SK-N-SH (cell line): ENCODE measurements at regions not wholly inside any gene's neighbourhood (a gene's known extent, or its start where the extent isn't known, plus 50 kb on each side); places are given as distances from the start of the nearest gene placed in this dataset.

ENCODE experiments used
- CTCF ChIA-PET: fragments of 300-600, 350-600 bp; formaldehyde crosslinking; extraction: SDS; loops from one replicate; lab custom pipeline; 2021; lab: Yijun Ruan, JAX
- POLR2A ChIA-PET: fragments of 350-600 bp; sonication (Branson Sonifier 250); formaldehyde crosslinking; extraction: SDS; loops from one replicate; lab custom pipeline; 2020; ENCODE audit warnings: antibody characterized with exemption, inconsistent platforms; lab: Yijun Ruan, JAX
- DNase-seq: peaks from one replicate; pipeline ENCODE4 v3.0.0; 2012
- H2AFZ ChIP-seq: fragments of 200-600 bp; sonication (generic); 2 replicates; pipeline ENCODE4 v1.8.1; 2016; ENCODE audit warnings: antibody characterized with exemption, mild to moderate bottlenecking, low read depth
- H3F3A ChIP-seq: fragments of 200-600 bp; sonication (generic); replicated peaks from 2 replicates; pipeline ENCODE3; 2016; ENCODE audit warnings: antibody characterized with exemption, mild to moderate bottlenecking; ENCODE audit not compliant: insufficient read depth
- H3K27ac ChIP-seq, 2 experiments: fragments of 200-500 bp in 1 of 2; fragments of 200-600 bp in 1 of 2; sonication (Bioruptor generic) in 1 of 2; sonication (generic), shearing (Covaris generic) in 1 of 2; 2 replicates each; pipeline versions ENCODE4 v1.5.1 to v1.6.1; 2014 to 2016; ENCODE audit warnings: low read depth in 2 of 2, inconsistent platforms in 1 of 2, low read length in 1 of 2, mild to moderate bottlenecking in 1 of 2, mixed read lengths in 1 of 2
- H3K27me3 ChIP-seq: fragments of 200-600 bp; sonication (generic), shearing (Covaris generic); 2 replicates; pipeline ENCODE4 v1.6.1; 2016; ENCODE audit warnings: mixed run types; ENCODE audit not compliant: insufficient read depth
- H3K36me3 ChIP-seq, 2 experiments: fragments of 200-500 bp in 1 of 2; fragments of 200-600 bp in 1 of 2; sonication (Bioruptor generic) in 1 of 2; sonication (generic) in 1 of 2; replicated peaks in 1 of 2; 2 replicates each; pipeline versions ENCODE3 to v1.5.1; 2014 to 2016; ENCODE audit warnings: low read length in 1 of 2, mild to moderate bottlenecking in 1 of 2; ENCODE audit not compliant: insufficient read depth in 2 of 2, control insufficient read depth in 1 of 2
- H3K4me1 ChIP-seq, 2 experiments: fragments of 200-500 bp in 1 of 2; fragments of 200-600 bp in 1 of 2; sonication (Bioruptor generic) in 1 of 2; sonication (generic), shearing (Covaris generic) in 1 of 2; 2 replicates each; pipeline versions ENCODE4 v1.5.1 to v1.6.1; 2014 to 2016; ENCODE audit warnings: low read depth in 1 of 2, low read length in 1 of 2, mixed run types in 1 of 2; ENCODE audit not compliant: insufficient read depth in 2 of 2, control insufficient read depth in 1 of 2
- H3K4me2 ChIP-seq: fragments of 200-600 bp; sonication (generic), shearing (Covaris generic); 2 replicates; pipeline ENCODE4 v1.6.1; 2017; ENCODE audit warnings: mixed run types
- H3K4me3 ChIP-seq, 2 experiments: fragments of 200-500 bp in 1 of 2; fragments of 200-600 bp in 1 of 2; sonication (Bioruptor generic) in 1 of 2; sonication (generic), shearing (Covaris generic) in 1 of 2; 2 replicates each; pipeline versions ENCODE4 v1.5.1 to v1.8.1; 2014 to 2016; ENCODE audit warnings: low read depth in 2 of 2, inconsistent platforms in 1 of 2, low read length in 1 of 2, mild to moderate bottlenecking in 1 of 2, mixed read lengths in 1 of 2, moderate library complexity in 1 of 2
- H3K79me2 ChIP-seq: fragments of 200-600 bp; sonication (generic); 2 replicates; pipeline ENCODE4 v1.8.1; 2017; ENCODE audit warnings: mild to moderate bottlenecking; ENCODE audit not compliant: insufficient read depth
- H3K9ac ChIP-seq: fragments of 200-600 bp; sonication (generic); 2 replicates; pipeline ENCODE4 v1.6.1; 2017; ENCODE audit warnings: mixed run types
- H3K9me2 ChIP-seq: fragments of 200-600 bp; sonication (generic); 2 replicates; pipeline ENCODE4 v1.6.1; 2017; ENCODE audit warnings: mixed run types
- H3K9me3 ChIP-seq: fragments of 200-600 bp; sonication (generic); 2 replicates; pipeline ENCODE4 v1.6.1; 2017; ENCODE audit warnings: mixed run types, mild to moderate bottlenecking, moderate library complexity
- H4K20me1 ChIP-seq: fragments of 200-600 bp; sonication (generic); 2 replicates; pipeline ENCODE4 v1.6.1; 2017; ENCODE audit warnings: mild to moderate bottlenecking, mixed run types; ENCODE audit not compliant: insufficient read depth
- CHD2 ChIP-seq: fragments of 150-350 bp; IDR thresholded peaks from 2 replicates; pipeline ENCODE4 v1.6.1; 2018; ENCODE audit warnings: low read length; ENCODE audit not compliant: partially characterized antibody
- ELF1 ChIP-seq: IDR thresholded peaks from 2 replicates; pipeline ENCODE4 v1.4.0; 2012
- EP300 ChIP-seq, 2 experiments: IDR thresholded peaks; 2 replicates each; pipeline versions ENCODE4 v1.4.0 to v1.6.1; 2012; ENCODE audit warnings: borderline replicate concordance in 1 of 2, low read depth in 1 of 2, low read length in 1 of 2
- EZH2phosphoT487 ChIP-seq: fragments of 200-600 bp; sonication (generic); IDR thresholded peaks from 2 replicates; pipeline ENCODE4 v1.6.1; 2017; ENCODE audit warnings: low read depth, mixed run types, mild to moderate bottlenecking, antibody characterized with exemption, moderate library complexity, borderline replicate concordance
- FOSL2 ChIP-seq: IDR thresholded peaks from 2 replicates; pipeline ENCODE4 v1.4.0; 2012; ENCODE audit warnings: low read depth, mild to moderate bottlenecking, moderate library complexity, borderline replicate concordance
- FOXJ3 ChIP-seq: sonication (generic); formaldehyde crosslinking; IDR thresholded peaks from 2 replicates; pipeline ENCODE4 v1.5.1; 2020; ENCODE audit warnings: mild to moderate bottlenecking, missing genetic modification reagents
- FOXM1 ChIP-seq: IDR thresholded peaks from 2 replicates; pipeline ENCODE4 v1.4.0; 2012; ENCODE audit warnings: low read depth, mild to moderate bottlenecking
- GABPA ChIP-seq: IDR thresholded peaks from 2 replicates; pipeline ENCODE4 v1.4.0; 2012; ENCODE audit warnings: low read depth, mild to moderate bottlenecking
- IRF3 ChIP-seq: fragments of 150-350 bp; IDR thresholded peaks from 2 replicates; pipeline ENCODE4 v1.6.1; 2016; ENCODE audit warnings: mild to moderate bottlenecking, low read depth, low read length
- MEF2A ChIP-seq: IDR thresholded peaks from 2 replicates; pipeline ENCODE4 v1.4.0; 2012; ENCODE audit warnings: low read depth, borderline replicate concordance
- NRF1 ChIP-seq: IDR thresholded peaks from 2 replicates; pipeline ENCODE4 v1.6.1; 2012; ENCODE audit warnings: low read depth, mild to moderate bottlenecking, low read length
- POLR2AphosphoS5 ChIP-seq: IDR thresholded peaks from 2 replicates; pipeline ENCODE4 v1.6.1; 2012; ENCODE audit warnings: low read depth, low read length
- RFX5 ChIP-seq: IDR thresholded peaks from 2 replicates; pipeline ENCODE4 v1.6.1; 2012; ENCODE audit warnings: mild to moderate bottlenecking, improper control_type of control experiment, low read length
- SIN3A ChIP-seq: IDR thresholded peaks from 2 replicates; pipeline ENCODE4 v1.6.1; 2012; ENCODE audit warnings: low read depth, mild to moderate bottlenecking, low read length, moderate library complexity, borderline replicate concordance
- SMC3 ChIP-seq: IDR thresholded peaks from 2 replicates; pipeline ENCODE4 v1.6.1; 2012; ENCODE audit warnings: low read depth, low read length, improper control_type of control experiment
- TAF1 ChIP-seq: IDR thresholded peaks from 2 replicates; pipeline ENCODE4 v1.6.1; 2012; ENCODE audit warnings: low read depth, mild to moderate bottlenecking, low read length, moderate library complexity, borderline replicate concordance
- TCF12 ChIP-seq: IDR thresholded peaks from 2 replicates; pipeline ENCODE4 v1.4.0; 2012
- TEAD4 ChIP-seq: IDR thresholded peaks from 2 replicates; pipeline ENCODE4 v1.4.0; 2012; ENCODE audit warnings: mild to moderate bottlenecking, borderline replicate concordance; ENCODE audit not compliant: insufficient read depth
- WGBS: methylation state at CpG from one replicate; pipeline ENCODE4 v1.1.6; 2017; ENCODE audit warnings: low lambda C conversion rate; 5-methylcytosine and 5-hydroxymethylcytosine counted together
- TF ChIP-seq, protein P1 (sequence below): IDR thresholded peaks from 2 replicates; pipeline ENCODE4 v1.4.0; 2012; ENCODE audit warnings: low read depth
- TF ChIP-seq, protein P2 (sequence below): IDR thresholded peaks from 2 replicates; pipeline ENCODE4 v1.4.0; 2012; ENCODE audit warnings: low read depth, borderline replicate concordance
- TF ChIP-seq, protein P3 (sequence below): IDR thresholded peaks from 2 replicates; pipeline ENCODE4; 2012
- TF ChIP-seq, protein P4 (sequence below): fragments of 150-350 bp; IDR thresholded peaks from 2 replicates; pipeline ENCODE4 v1.6.1; 2017; ENCODE audit warnings: antibody characterized with exemption, low read length, low read depth, borderline replicate concordance
- TF ChIP-seq, protein P5 (sequence below): IDR thresholded peaks from 2 replicates; pipeline ENCODE4 v1.4.0; 2012; ENCODE audit warnings: low read depth, borderline replicate concordance

DNA sequence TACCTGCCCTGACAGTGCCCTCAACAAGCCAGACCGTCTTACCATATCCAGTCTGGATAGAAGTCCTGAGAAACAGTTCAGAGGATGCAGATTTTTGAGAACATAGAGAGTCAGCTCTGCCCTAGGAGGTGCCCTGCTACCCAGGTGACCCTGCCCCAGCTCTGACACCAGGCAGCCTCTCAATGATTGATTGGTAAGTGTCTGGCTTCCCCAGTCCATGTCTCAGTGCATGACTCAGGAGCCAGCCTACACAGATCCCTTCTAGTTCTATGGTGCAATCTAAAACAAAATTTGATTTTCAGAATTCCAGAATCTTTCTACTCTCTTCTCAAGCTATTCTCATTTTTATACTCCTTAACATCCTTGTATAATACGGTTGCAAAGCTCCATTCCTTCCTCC, 292.1 kb downstream of the VPS13C start:
- TF ChIP-seq TAF1: no peak
- TF ChIP-seq SMC3: no peak
- no peak for TF ChIP-seq FOXM1
- TF ChIP-seq CHD2: no peak
- no peak for TF ChIP-seq EP300 (IDR thresholded peaks at IDR 0.05; ENCODE audit: borderline replicate concordance in 1 of 2, low read depth in 1 of 2, low read length in 1 of 2)
- TF ChIP-seq NRF1: no peak
- no peak for TF ChIP-seq SIN3A
- TF ChIP-seq, protein P1, sequence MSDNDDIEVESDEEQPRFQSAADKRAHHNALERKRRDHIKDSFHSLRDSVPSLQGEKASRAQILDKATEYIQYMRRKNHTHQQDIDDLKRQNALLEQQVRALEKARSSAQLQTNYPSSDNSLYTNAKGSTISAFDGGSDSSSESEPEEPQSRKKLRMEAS: no peak
- TF ChIP-seq MEF2A: no peak
- no peak for TF ChIP-seq FOXJ3
- TF ChIP-seq FOSL2: no peak
- H3K27me3 ChIP-seq: no peaks in the 10 kb centered on the region
- no peak overlapping the region for H3K4me3 ChIP-seq
- H3K9me3 ChIP-seq: no peaks in the 10 kb centered on the region; the same call in 1 of the 2 replicates
- no peak overlapping the region for H2AFZ ChIP-seq
- ChIA-PET CTCF (no interaction called here), POLR2A (no interaction called here)
- no peak overlapping the region for H3K9ac ChIP-seq
- no peaks in the 10 kb centered on the region for H3F3A ChIP-seq
- DNase-seq: no peak
- no peaks in the 10 kb centered on the region for H3K79me2 ChIP-seq
- no peaks in the 10 kb centered on the region for H3K36me3 ChIP-seq
- H3K4me2 ChIP-seq: no peak overlapping the region
- H3K9me2 ChIP-seq: no peaks in the 10 kb centered on the region
- 30% methylated on average over 1 of the region's 2 CpGs for WGBS
- no peak overlapping the region for H3K27ac ChIP-seq
- H4K20me1 ChIP-seq: no peaks in the 10 kb centered on the region
- no peaks in the 10 kb centered on the region for H3K4me1 ChIP-seq

- Histone ChIP-seq H3K79me2 (no peaks in the 10 kb centered on the region), H3K9ac (no peak overlapping the region), H3F3A (no peaks in the 10 kb centered on the region), H3K4me2 (no peak overlapping the region), H3K9me3 (no peaks in the 10 kb centered on the region), H3K4me3 (no peak overlapping the region), H2AFZ (no peak overlapping the region), H4K20me1 (no peaks in the 10 kb centered on the region), H3K36me3 (no peaks in the 10 kb centered on the region), H3K27me3 (no peaks in the 10 kb centered on the region), H3K9me2 (no peaks in the 10 kb centered on the region), H3K4me1 (no peaks in the 10 kb centered on the region), H3K27ac (no peak overlapping the region)
- WGBS: 57% methylated on average over 6 of the region's 6 CpGs
- ChIA-PET CTCF (interaction anchor here (1.1 kb wide), 1 partner anchor 10 kb away, joined by 3 read pairs; no protein-coding TSS in a partner anchor), POLR2A (no interaction called here)
- no peak for DNase-seq
- no peak for TF ChIP-seq TEAD4
- no peak for TF ChIP-seq TCF12
- TF ChIP-seq, protein P2, sequence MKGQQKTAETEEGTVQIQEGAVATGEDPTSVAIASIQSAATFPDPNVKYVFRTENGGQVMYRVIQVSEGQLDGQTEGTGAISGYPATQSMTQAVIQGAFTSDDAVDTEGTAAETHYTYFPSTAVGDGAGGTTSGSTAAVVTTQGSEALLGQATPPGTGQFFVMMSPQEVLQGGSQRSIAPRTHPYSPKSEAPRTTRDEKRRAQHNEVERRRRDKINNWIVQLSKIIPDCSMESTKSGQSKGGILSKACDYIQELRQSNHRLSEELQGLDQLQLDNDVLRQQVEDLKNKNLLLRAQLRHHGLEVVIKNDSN: no peak
- no peak for TF ChIP-seq POLR2AphosphoS5
- TF ChIP-seq FOXM1: no peak
- TF ChIP-seq, protein P3, sequence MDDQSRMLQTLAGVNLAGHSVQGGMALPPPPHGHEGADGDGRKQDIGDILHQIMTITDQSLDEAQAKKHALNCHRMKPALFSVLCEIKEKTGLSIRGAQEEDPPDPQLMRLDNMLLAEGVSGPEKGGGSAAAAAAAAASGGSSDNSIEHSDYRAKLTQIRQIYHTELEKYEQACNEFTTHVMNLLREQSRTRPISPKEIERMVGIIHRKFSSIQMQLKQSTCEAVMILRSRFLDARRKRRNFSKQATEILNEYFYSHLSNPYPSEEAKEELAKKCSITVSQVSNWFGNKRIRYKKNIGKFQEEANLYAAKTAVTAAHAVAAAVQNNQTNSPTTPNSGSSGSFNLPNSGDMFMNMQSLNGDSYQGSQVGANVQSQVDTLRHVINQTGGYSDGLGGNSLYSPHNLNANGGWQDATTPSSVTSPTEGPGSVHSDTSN: no peak
- no peak for TF ChIP-seq IRF3
- TF ChIP-seq, protein P4, sequence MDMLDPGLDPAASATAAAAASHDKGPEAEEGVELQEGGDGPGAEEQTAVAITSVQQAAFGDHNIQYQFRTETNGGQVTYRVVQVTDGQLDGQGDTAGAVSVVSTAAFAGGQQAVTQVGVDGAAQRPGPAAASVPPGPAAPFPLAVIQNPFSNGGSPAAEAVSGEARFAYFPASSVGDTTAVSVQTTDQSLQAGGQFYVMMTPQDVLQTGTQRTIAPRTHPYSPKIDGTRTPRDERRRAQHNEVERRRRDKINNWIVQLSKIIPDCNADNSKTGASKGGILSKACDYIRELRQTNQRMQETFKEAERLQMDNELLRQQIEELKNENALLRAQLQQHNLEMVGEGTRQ: no peak
- TF ChIP-seq EZH2phosphoT487: no peak
- no peak for TF ChIP-seq RFX5
- TF ChIP-seq GABPA: no peak
- no peak for TF ChIP-seq TAF1
- TF ChIP-seq, protein P1: no peak
- no peak for TF ChIP-seq ELF1
- TF ChIP-seq, protein P5, sequence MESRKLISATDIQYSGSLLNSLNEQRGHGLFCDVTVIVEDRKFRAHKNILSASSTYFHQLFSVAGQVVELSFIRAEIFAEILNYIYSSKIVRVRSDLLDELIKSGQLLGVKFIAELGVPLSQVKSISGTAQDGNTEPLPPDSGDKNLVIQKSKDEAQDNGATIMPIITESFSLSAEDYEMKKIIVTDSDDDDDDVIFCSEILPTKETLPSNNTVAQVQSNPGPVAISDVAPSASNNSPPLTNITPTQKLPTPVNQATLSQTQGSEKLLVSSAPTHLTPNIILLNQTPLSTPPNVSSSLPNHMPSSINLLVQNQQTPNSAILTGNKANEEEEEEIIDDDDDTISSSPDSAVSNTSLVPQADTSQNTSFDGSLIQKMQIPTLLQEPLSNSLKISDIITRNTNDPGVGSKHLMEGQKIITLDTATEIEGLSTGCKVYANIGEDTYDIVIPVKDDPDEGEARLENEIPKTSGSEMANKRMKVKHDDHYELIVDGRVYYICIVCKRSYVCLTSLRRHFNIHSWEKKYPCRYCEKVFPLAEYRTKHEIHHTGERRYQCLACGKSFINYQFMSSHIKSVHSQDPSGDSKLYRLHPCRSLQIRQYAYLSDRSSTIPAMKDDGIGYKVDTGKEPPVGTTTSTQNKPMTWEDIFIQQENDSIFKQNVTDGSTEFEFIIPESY: no peak
These were observed 295.3 kb downstream of the VPS13C start for GRCh38 chr15:61764981-61765380.
